ENCODE measurements at regions not wholly inside any gene's neighbourhood (a gene's known extent, or its start where the extent isn't known, plus 50 kb on each side); places are given as distances from the start of the nearest gene placed in this dataset.

DNA sequence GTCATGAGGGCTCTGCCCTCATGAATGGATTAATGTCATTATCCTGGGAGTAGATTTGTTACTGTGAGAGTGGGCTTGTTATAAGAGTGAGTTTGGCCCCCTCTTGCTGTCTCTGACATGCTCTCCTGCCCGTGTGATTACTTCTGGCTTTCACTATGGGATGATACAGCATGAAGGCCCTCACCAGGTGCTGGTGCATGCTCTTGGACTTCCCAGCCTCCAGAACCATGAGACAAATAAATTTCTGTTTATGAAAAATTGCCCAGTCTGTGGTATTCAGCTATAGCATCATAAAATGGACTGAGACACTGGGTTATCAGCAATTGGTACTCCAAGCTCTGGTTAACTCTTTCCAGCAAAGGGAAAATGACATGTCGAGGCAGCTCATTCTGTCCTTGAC lies 76.2 kb upstream of the MAP3K7 start:
- TF ChIP-seq, protein P1, sequence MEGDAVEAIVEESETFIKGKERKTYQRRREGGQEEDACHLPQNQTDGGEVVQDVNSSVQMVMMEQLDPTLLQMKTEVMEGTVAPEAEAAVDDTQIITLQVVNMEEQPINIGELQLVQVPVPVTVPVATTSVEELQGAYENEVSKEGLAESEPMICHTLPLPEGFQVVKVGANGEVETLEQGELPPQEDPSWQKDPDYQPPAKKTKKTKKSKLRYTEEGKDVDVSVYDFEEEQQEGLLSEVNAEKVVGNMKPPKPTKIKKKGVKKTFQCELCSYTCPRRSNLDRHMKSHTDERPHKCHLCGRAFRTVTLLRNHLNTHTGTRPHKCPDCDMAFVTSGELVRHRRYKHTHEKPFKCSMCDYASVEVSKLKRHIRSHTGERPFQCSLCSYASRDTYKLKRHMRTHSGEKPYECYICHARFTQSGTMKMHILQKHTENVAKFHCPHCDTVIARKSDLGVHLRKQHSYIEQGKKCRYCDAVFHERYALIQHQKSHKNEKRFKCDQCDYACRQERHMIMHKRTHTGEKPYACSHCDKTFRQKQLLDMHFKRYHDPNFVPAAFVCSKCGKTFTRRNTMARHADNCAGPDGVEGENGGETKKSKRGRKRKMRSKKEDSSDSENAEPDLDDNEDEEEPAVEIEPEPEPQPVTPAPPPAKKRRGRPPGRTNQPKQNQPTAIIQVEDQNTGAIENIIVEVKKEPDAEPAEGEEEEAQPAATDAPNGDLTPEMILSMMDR (IDR thresholded peaks at IDR 0.05; ENCODE audit: low read depth, low read length, missing input control), result no peak
- TF ChIP-seq TAF1 (conservative IDR thresholded peaks at IDR 0.05), result no peak
- no peak for TF ChIP-seq GABPA (IDR thresholded peaks at IDR 0.05 in 1 of 2, conservative IDR thresholded peaks at IDR 0.05 in 1 of 2)
- TF ChIP-seq ATF3 (IDR thresholded peaks at IDR 0.05), result no peak
- no peak for TF ChIP-seq EGR1 (IDR thresholded peaks at IDR 0.05; ENCODE audit: low read depth in 2 of 2)
- TF ChIP-seq SP1 (IDR thresholded peaks at IDR 0.05), result no peak
- TF ChIP-seq YY1 (IDR thresholded peaks at IDR 0.05), result no peak
- TF ChIP-seq JUND (IDR thresholded peaks at IDR 0.05), result no peak
- no peak for TF ChIP-seq REST (IDR thresholded peaks at IDR 0.05)
- no peak for TF ChIP-seq RAD21 (IDR thresholded peaks at IDR 0.05)

All from liver (tissue), 3 donors.